HUES6 (cell line): ENCODE measurements at regions not wholly inside any gene's neighbourhood (a gene's known extent, or its start where the extent isn't known, plus 50 kb on each side); places are given as distances from the start of the nearest gene placed in this dataset.

Source experiments
- H3K27ac ChIP-seq: 2 replicates; pipeline ENCODE4 v1.7.0; 2013; ENCODE audit warnings: low read depth, mild to moderate bottlenecking, low read length, inconsistent platforms
- H3K27me3 ChIP-seq: 2 replicates; pipeline ENCODE4 v1.6.1; 2013; ENCODE audit warnings: low read length; ENCODE audit not compliant: control insufficient read depth, insufficient read depth
- H3K36me3 ChIP-seq: 2 replicates; pipeline ENCODE4 v1.6.1; 2013; ENCODE audit warnings: low read length; ENCODE audit not compliant: control insufficient read depth, insufficient read depth
- H3K4me1 ChIP-seq: 2 replicates; pipeline ENCODE4 v1.6.1; 2013; ENCODE audit warnings: low read length; ENCODE audit not compliant: control insufficient read depth, insufficient read depth
- H3K4me3 ChIP-seq: 2 replicates; pipeline ENCODE4 v1.5.1; 2013; ENCODE audit warnings: low read depth, low read length
- H3K9ac ChIP-seq: one replicate; pipeline ENCODE4 v1.6.1; 2013; ENCODE audit warnings: mild to moderate bottlenecking, low read length
- H3K9me3 ChIP-seq: 2 replicates; pipeline ENCODE4 v1.6.1; 2013; ENCODE audit warnings: low read depth, low read length; ENCODE audit not compliant: control insufficient read depth, insufficient read depth

GRCh38 chr20:63071541-63072181 is 64.9 kb upstream of the BHLHE23 start:
- Histone ChIP-seq H3K36me3 (no peaks in the 10 kb centered on the region), H3K4me3 (peak overlapping the region; percentile 44; the same call in 1 of the 2 replicates), H3K27me3 (peaks cover 58% of the 10 kb centered on the region), H3K4me1 (no peaks in the 10 kb centered on the region; the same call in 1 of the 2 replicates), H3K27ac (no peak overlapping the region), H3K9ac (no peak overlapping the region), H3K9me3 (no peaks in the 10 kb centered on the region)

- H3K4me1 ChIP-seq, result no peaks in the 10 kb centered on the region; the same call in 1 of the 2 replicates
- no peak overlapping the region for H3K4me3 ChIP-seq
- H3K9me3 ChIP-seq, result no peaks in the 10 kb centered on the region
- no peak overlapping the region for H3K27ac ChIP-seq
- no peaks in the 10 kb centered on the region for H3K36me3 ChIP-seq
- H3K9ac ChIP-seq, result no peak overlapping the region
- H3K27me3 ChIP-seq, result peaks cover 54% of the 10 kb centered on the region
Measured at GRCh38 chr20:63070771-63071540, 64.2 kb upstream of the BHLHE23 start.

DNA sequence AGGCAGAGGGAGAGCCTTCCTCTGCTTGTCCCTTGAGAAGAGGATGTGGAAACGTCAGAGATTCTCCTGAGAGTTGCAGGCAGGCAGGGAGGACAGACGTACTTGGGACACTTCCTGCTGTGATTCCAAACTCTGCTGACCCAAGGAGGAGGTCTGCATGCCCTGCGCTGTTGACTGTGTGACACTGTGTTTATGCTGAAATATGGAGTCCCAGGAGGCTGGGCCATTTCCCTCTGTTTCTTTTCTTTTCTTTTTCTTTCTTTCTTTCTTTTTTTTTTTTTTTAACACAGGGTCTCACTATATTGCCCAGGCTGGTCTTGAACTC is 63.5 kb upstream of the BHLHE23 start:
- H3K4me3 ChIP-seq, result no peak overlapping the region
- peaks cover 50% of the 10 kb centered on the region for H3K27me3 ChIP-seq
- H3K9me3 ChIP-seq, result no peaks in the 10 kb centered on the region
- H3K36me3 ChIP-seq, result no peaks in the 10 kb centered on the region
- H3K9ac ChIP-seq, result no peak overlapping the region
- H3K4me1 ChIP-seq, result no peaks in the 10 kb centered on the region; the same call in 1 of the 2 replicates
- no peak overlapping the region for H3K27ac ChIP-seq

DNA sequence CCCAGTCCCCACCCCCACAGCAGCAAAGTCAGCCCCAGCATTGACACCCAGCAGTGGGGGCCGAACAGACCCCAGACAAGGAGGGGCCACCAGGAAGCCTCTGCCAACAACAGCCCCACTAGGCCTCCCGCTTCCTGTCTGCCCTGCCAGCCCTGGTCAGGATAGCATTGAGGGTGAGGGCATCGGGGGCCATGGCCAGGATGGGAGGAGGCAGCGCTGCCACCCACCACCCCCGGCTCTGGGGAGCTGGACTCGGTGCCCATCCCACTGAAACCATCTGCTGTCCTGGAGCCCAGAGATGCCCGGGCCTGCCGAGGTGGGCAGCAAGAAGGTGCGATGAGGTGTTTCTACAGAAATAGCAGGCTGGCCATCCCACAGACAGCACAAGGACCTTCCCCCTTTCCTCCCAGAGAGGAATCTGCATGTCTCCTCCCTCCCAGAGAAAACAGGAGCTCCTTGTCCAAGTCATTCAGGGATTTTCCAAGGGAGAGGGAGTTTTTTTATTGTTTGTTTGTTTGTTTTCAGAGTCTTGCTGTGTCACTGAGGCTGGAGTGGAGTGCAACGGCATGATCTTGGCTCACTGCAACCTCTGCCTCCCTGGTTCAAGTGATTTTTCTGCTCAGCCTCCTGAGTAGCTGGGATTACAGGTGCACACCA is 62.1 kb upstream of the BHLHE23 start:
- Histone ChIP-seq H3K27ac (no peak overlapping the region), H3K4me1 (no peaks in the 10 kb centered on the region; the same call in 1 of the 2 replicates), H3K4me3 (no peak overlapping the region), H3K9ac (no peak overlapping the region), H3K9me3 (no peaks in the 10 kb centered on the region), H3K36me3 (no peaks in the 10 kb centered on the region), H3K27me3 (peaks cover 36% of the 10 kb centered on the region)

DNA sequence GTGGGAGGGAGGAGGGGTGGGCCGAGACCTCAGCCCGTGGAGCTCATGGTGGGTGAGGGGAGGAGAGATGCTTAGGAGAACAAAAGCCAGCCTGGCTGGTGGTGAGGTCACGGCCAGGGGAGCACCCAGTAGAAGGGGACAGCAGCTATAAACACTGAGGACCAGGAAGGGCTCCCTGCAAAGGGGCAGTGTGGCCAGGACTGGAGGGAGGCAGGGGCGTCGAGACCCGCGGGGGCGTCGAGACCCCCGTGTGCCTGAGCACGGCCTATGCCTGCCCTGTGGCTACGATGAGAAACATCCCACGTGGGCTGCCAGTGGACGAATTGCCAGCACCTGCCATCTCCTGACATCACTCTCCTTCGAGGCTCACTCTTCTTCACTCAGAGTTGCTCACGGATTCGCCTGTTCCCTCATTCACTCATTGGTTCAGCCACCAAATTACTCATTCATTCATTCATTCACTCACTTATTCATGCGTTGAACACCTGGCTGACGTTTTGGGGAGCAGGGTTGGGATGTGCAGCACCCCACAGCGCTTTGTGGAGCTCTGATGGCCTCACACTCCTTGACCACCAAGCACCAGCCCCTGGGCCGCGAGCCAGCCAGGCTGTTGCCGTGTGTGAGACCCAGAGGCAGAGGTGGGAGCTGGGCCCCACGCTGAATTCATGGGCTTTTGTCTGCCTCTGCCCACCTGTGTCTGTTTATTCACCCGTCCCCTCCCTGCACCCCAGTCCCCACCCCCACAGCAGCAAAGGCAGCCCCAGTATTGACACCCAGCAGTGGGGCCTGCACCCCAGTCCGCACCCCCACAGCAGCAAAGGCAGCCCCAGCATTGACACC is 61.2 kb upstream of the BHLHE23 start:
- no peaks in the 10 kb centered on the region for H3K9me3 ChIP-seq
- no peaks in the 10 kb centered on the region; the same call in 1 of the 2 replicates for H3K4me1 ChIP-seq
- H3K36me3 ChIP-seq, result no peaks in the 10 kb centered on the region
- peaks cover 27% of the 10 kb centered on the region for H3K27me3 ChIP-seq
- H3K27ac ChIP-seq, result no peak overlapping the region
- no peak overlapping the region for H3K9ac ChIP-seq
- H3K4me3 ChIP-seq, result no peak overlapping the region

DNA sequence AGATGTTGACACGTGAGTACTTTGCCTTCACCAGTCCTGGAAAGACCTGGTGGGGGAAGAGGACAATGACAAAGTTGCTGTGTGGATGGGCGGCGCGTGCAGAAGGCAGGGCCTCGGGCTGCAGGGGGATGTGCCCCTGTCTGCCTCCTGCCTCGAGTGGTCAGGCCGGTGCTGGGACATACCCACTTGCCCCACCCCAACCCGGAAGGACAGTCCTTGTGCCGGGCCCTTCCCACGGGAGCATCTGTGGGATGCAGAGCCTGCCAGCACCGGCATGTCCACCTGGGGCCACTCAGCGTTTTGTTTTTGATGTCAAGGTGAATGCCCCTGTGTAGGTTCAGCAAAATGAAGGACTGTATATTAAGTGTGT is 60.5 kb upstream of the BHLHE23 start:
- H3K4me1 ChIP-seq, result no peaks in the 10 kb centered on the region

GRCh38 chr20:63066506-63067265 is 59.9 kb upstream of the BHLHE23 start:
- Histone ChIP-seq H3K36me3 (no peaks in the 10 kb centered on the region), H3K9me3 (peaks cover 2% of the 10 kb centered on the region; the same call in 1 of the 2 replicates), H3K4me3 (no peak overlapping the region), H3K9ac (no peak overlapping the region), H3K4me1 (no peaks in the 10 kb centered on the region), H3K27ac (no peak overlapping the region), H3K27me3 (peaks cover 21% of the 10 kb centered on the region)

More for the DNA sequence above, 60.5 kb upstream of the BHLHE23 start:
- H3K27me3 ChIP-seq, result peaks cover 20% of the 10 kb centered on the region
- H3K9ac ChIP-seq, result no peak overlapping the region
- H3K36me3 ChIP-seq, result no peaks in the 10 kb centered on the region
- H3K9me3 ChIP-seq, result no peaks in the 10 kb centered on the region
- no peak overlapping the region for H3K27ac ChIP-seq
- H3K4me3 ChIP-seq, result no peak overlapping the region

- H3K36me3 ChIP-seq, result no peaks in the 10 kb centered on the region
- H3K27ac ChIP-seq, result no peak overlapping the region
- H3K4me3 ChIP-seq, result no peak overlapping the region
- no peaks in the 10 kb centered on the region for H3K4me1 ChIP-seq
- no peak overlapping the region for H3K9ac ChIP-seq
- peaks cover 8% of the 10 kb centered on the region; the same call in 1 of the 2 replicates for H3K9me3 ChIP-seq
- peaks cover 14% of the 10 kb centered on the region for H3K27me3 ChIP-seq
Measured at GRCh38 chr20:63065911-63066310, 59.1 kb upstream of the BHLHE23 start.

DNA sequence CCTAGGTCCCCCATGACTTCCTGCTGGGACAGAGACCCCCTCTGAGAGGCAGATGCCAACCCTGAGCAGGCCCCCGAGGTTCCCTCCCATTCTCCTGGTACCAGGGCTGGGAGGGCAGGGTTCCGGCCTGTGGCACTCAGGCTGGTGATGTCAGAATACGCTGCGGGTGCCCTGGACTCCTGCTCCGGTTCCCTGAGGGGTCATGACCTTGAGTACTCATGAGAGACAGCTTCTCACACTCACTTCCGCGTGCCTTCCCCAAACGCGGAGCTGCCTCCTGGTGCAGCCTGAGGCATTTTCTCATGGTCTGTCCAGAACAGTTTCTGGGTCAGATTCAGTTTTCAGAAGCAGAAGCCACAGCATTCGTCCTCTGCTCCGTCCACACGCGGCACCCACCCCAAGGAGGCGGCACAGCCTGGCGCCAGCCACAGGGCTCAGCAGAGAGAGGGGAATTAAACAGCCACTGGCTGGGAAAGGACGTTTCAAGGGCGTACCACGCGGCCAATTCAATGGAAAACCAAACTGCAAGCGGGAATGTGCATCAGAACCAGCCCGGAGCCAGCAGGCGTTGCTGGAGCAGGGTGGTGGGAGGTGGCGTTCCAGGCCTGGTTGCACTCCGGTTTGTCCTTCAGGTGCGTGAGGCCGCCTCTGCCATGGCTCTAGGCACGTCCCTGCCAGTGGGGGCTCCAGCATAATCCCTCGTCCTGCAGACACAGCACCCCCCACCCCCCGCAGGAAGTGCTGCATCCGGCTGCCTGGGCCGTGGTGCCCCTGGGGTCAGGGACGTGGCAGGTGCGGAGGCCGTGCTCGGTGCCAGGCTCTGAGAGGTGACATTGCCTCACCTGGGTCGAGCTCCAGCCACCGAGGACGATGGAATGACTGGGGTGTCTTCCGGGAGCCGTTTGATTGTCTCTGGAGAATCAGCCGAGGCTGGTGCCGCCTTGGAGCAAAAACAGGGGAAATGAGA is 58.3 kb upstream of the BHLHE23 start:
- no peak overlapping the region for H3K27ac ChIP-seq
- peaks cover 8% of the 10 kb centered on the region; the same call in 1 of the 2 replicates for H3K9me3 ChIP-seq
- no peak overlapping the region for H3K9ac ChIP-seq
- no peaks in the 10 kb centered on the region for H3K36me3 ChIP-seq
- peaks cover 5% of the 10 kb centered on the region; the same call in 1 of the 2 replicates for H3K27me3 ChIP-seq
- no peaks in the 10 kb centered on the region for H3K4me1 ChIP-seq
- no peak overlapping the region for H3K4me3 ChIP-seq
